SU-DHL-6 (cell line): ENCODE measurements at regions not wholly inside any gene's neighbourhood (a gene's known extent, or its start where the extent isn't known, plus 50 kb on each side); places are given as distances from the start of the nearest gene placed in this dataset.

ENCODE experiments used
- H2AFZ ChIP-seq: fragments of 200-600 bp; sonication (generic); 2 replicates; pipeline ENCODE4 v1.6.1; 2014; ENCODE audit warnings: low read depth, mild to moderate bottlenecking, moderate library complexity, mixed read lengths, antibody characterized with exemption, low read length; ENCODE audit not compliant: severe bottlenecking
- H3F3A ChIP-seq: fragments of 200-600 bp; shearing (Covaris generic); 2 replicates; pipeline ENCODE4 v1.6.0; 2016; ENCODE audit warnings: antibody characterized with exemption, mild to moderate bottlenecking; ENCODE audit not compliant: insufficient read depth
- H3K27ac ChIP-seq: fragments of 200-600 bp; sonication (generic); 2 replicates; pipeline ENCODE4 v1.5.1; 2016; ENCODE audit warnings: low read depth, mild to moderate bottlenecking, low read length, moderate library complexity, mixed read lengths
- H3K27me3 ChIP-seq: fragments of 200-600 bp; sonication (generic), shearing (Covaris generic); 2 replicates; pipeline ENCODE4 v1.6.0; 2014; ENCODE audit warnings: mild to moderate bottlenecking, low read length
- H3K36me3 ChIP-seq: fragments of 200-600 bp; sonication (generic); 2 replicates; pipeline ENCODE4 v1.6.1; 2014; ENCODE audit warnings: mild to moderate bottlenecking, low read length, mixed read lengths
- H3K4me2 ChIP-seq: fragments of 300-600, 200-600 bp; shearing (Covaris generic), sonication (generic); 2 replicates; pipeline ENCODE4 v1.6.0; 2014; ENCODE audit warnings: low read length, low read depth, mild to moderate bottlenecking; ENCODE audit not compliant: poor library complexity, severe bottlenecking
- H3K4me3 ChIP-seq: fragments of 200-600 bp; sonication (generic); 2 replicates; pipeline ENCODE4 v1.5.1; 2014; ENCODE audit warnings: antibody characterized with exemption, low read length, mild to moderate bottlenecking, mixed read lengths; ENCODE audit not compliant: insufficient read depth, poor library complexity, severe bottlenecking
- H3K79me2 ChIP-seq: fragments of 200-600 bp; sonication (generic); 2 replicates; pipeline ENCODE4 v1.6.1; 2014; ENCODE audit warnings: mild to moderate bottlenecking, low read length, moderate library complexity; ENCODE audit not compliant: insufficient read depth
- H3K9ac ChIP-seq: fragments of 200-600 bp; sonication (generic); 2 replicates; pipeline ENCODE4 v1.7.0; 2014; ENCODE audit warnings: mild to moderate bottlenecking, low read length
- H3K9me2 ChIP-seq: fragments of 200-600 bp; sonication (generic); replicated peaks from 2 replicates; pipeline ENCODE4 v1.6.1; 2014; ENCODE audit warnings: low read length; ENCODE audit not compliant: insufficient read depth
- H3K9me3 ChIP-seq: fragments of 200-600 bp; sonication (generic); 2 replicates; pipeline ENCODE4 v1.6.1; 2014; ENCODE audit warnings: low read length, mixed read lengths; ENCODE audit not compliant: insufficient read depth
- H4K20me1 ChIP-seq: fragments of 200-600 bp; sonication (generic); 2 replicates; pipeline ENCODE4 v1.6.1; 2014; ENCODE audit warnings: low read depth, mild to moderate bottlenecking, antibody characterized with exemption, low read length, moderate library complexity, mixed read lengths
- EZH2phosphoT487 ChIP-seq: fragments of 200-600 bp; sonication (generic), shearing (Covaris generic); conservative IDR thresholded peaks from 2 replicates; pipeline ENCODE4 v1.6.1; 2018; ENCODE audit warnings: mild to moderate bottlenecking, antibody characterized with exemption, low read length, moderate library complexity, mixed read lengths
- TF ChIP-seq, protein P1 (sequence below): fragments of 200-600 bp; sonication (generic); IDR thresholded peaks from one replicate; pipeline ENCODE4 v1.5.1; 2017; ENCODE audit warnings: antibody characterized with exemption, mild to moderate bottlenecking, low read length, moderate library complexity; ENCODE audit not compliant: insufficient read depth, poor library complexity, severe bottlenecking

GRCh38 chr3:7820969-7821368 lies 680.7 kb upstream of the LMCD1 start:
- Histone ChIP-seq H3K4me3 (no peak overlapping the region), H3K4me2 (no peak overlapping the region), H3K9ac (no peak overlapping the region), H3K27me3 (no peaks in the 10 kb centered on the region), H3K9me2 (no peaks in the 10 kb centered on the region), H3K27ac (no peak overlapping the region), H3K79me2 (no peaks in the 10 kb centered on the region), H3F3A (no peaks in the 10 kb centered on the region), H3K36me3 (no peaks in the 10 kb centered on the region; the same call in 1 of the 2 replicates), H3K9me3 (no peaks in the 10 kb centered on the region), H2AFZ (no peak overlapping the region), H4K20me1 (no peaks in the 10 kb centered on the region)
- TF ChIP-seq EZH2phosphoT487 = no peak
- TF ChIP-seq, protein P1, sequence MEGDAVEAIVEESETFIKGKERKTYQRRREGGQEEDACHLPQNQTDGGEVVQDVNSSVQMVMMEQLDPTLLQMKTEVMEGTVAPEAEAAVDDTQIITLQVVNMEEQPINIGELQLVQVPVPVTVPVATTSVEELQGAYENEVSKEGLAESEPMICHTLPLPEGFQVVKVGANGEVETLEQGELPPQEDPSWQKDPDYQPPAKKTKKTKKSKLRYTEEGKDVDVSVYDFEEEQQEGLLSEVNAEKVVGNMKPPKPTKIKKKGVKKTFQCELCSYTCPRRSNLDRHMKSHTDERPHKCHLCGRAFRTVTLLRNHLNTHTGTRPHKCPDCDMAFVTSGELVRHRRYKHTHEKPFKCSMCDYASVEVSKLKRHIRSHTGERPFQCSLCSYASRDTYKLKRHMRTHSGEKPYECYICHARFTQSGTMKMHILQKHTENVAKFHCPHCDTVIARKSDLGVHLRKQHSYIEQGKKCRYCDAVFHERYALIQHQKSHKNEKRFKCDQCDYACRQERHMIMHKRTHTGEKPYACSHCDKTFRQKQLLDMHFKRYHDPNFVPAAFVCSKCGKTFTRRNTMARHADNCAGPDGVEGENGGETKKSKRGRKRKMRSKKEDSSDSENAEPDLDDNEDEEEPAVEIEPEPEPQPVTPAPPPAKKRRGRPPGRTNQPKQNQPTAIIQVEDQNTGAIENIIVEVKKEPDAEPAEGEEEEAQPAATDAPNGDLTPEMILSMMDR = no peak

GRCh38 chr3:7821858-7822257 lies 679.8 kb upstream of the LMCD1 start:
- Histone ChIP-seq H3K9me3 (no peaks in the 10 kb centered on the region), H3K36me3 (no peaks in the 10 kb centered on the region; the same call in 1 of the 2 replicates), H3K4me2 (no peak overlapping the region), H3K4me3 (no peak overlapping the region), H3K27me3 (no peaks in the 10 kb centered on the region), H3K9me2 (no peaks in the 10 kb centered on the region), H4K20me1 (no peaks in the 10 kb centered on the region), H3K27ac (no peak overlapping the region), H3K79me2 (no peaks in the 10 kb centered on the region), H2AFZ (no peak overlapping the region), H3K9ac (no peak overlapping the region), H3F3A (no peaks in the 10 kb centered on the region)
- TF ChIP-seq, protein P1 = no peak
- no peak for TF ChIP-seq EZH2phosphoT487

GRCh38 chr3:7841451-7841850 lies 660.2 kb upstream of the LMCD1 start:
- Histone ChIP-seq H3K4me3 (no peak overlapping the region), H3K9me3 (no peaks in the 10 kb centered on the region), H4K20me1 (no peaks in the 10 kb centered on the region), H3K36me3 (no peaks in the 10 kb centered on the region), H3K27me3 (no peaks in the 10 kb centered on the region), H3K4me2 (no peak overlapping the region), H3K27ac (no peak overlapping the region), H2AFZ (no peak overlapping the region), H3K79me2 (no peaks in the 10 kb centered on the region), H3F3A (no peaks in the 10 kb centered on the region), H3K9me2 (no peaks in the 10 kb centered on the region), H3K9ac (no peak overlapping the region)
- no peak for TF ChIP-seq EZH2phosphoT487
- TF ChIP-seq, protein P1 = no peak
